ENCODE measurements at regions not wholly inside any gene's neighbourhood (a gene's known extent, or its start where the extent isn't known, plus 50 kb on each side); places are given as distances from the start of the nearest gene placed in this dataset.
"Not testable (repeated sequence)": the region's sequence is repeated elsewhere in the genome, so short reads cannot be mapped to it uniquely, and the experiment has no call there.

GRCh38 chr6:134750669-134751068 lies 199.2 kb downstream of the ALDH8A1 start:
- H3K36me3 Mint-ChIP-seq (ENCODE audit: low read depth): no peaks in the 10 kb centered on the region
- H3K4me1 Mint-ChIP-seq (ENCODE audit: low read depth): no peaks in the 10 kb centered on the region
- ATAC-seq (no peak), DNase-seq (no peak)
- H3K27me3 Mint-ChIP-seq: peaks cover 4% of the 10 kb centered on the region
- TF ChIP-seq CTCF (IDR thresholded peaks at IDR 0.05): no peak
- CTCF ChIA-PET: interaction anchor here (1.0 kb wide), 1 partner anchor 627 kb away, joined by 3 read pairs; no protein-coding TSS in a partner anchor
- no peak overlapping the region for H3K4me3 Mint-ChIP-seq
- intact Hi-C loops (cut with micrococcal nuclease): no loop called here
- no peaks in the 10 kb centered on the region for H3K9me3 Mint-ChIP-seq
- H3K27ac Mint-ChIP-seq: no peak overlapping the region
- POLR2A ChIA-PET: interaction anchor here (0.6 kb wide), 1 partner anchor 797 kb away, joined by 3 read pairs; no protein-coding TSS in a partner anchor

- H3K27ac Mint-ChIP-seq: no peak overlapping the region
- CTCF ChIA-PET: no interaction called here
- no peak overlapping the region for H3K4me3 Mint-ChIP-seq
- no peak for ATAC-seq
- no peaks in the 10 kb centered on the region for H3K9me3 Mint-ChIP-seq
- POLR2A ChIA-PET: no interaction called here
- H3K27me3 Mint-ChIP-seq: peaks cover 9% of the 10 kb centered on the region
- no peaks in the 10 kb centered on the region for H3K4me1 Mint-ChIP-seq (ENCODE audit: low read depth)
- no peak for TF ChIP-seq CTCF (IDR thresholded peaks at IDR 0.05)
- H3K36me3 Mint-ChIP-seq (ENCODE audit: low read depth): no peaks in the 10 kb centered on the region
- intact Hi-C loops (cut with micrococcal nuclease): no loop called here
- DNase-seq: no peak
Measured at GRCh38 chr6:134748484-134748883, 201.4 kb downstream of the ALDH8A1 start.

DNA sequence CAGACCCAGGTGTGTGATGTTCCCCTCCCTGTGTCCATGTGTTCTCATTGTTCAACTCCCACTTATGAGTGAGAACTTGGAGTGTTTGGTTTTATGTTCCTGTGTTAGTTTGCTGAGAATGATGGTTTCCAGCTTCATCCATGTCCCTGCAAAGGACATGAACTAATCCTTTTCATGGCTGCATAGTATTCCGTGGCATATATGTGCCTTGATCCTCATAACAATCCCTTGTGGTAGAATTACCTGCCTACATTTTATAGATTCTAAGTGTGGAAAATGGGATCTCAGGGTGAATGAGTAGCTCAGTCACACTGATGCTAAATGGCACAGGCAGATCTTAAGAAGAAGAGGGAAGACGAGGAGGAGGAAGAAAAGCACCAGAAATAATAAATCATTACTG lies 202.7 kb downstream of the ALDH8A1 start:
- H3K36me3 Mint-ChIP-seq (ENCODE audit: low read depth); H3K9me3 Mint-ChIP-seq; H3K4me1 Mint-ChIP-seq (ENCODE audit: low read depth); H3K27ac Mint-ChIP-seq; intact Hi-C loops (cut with micrococcal nuclease); ATAC-seq; POLR2A ChIA-PET; H3K4me3 Mint-ChIP-seq; H3K27me3 Mint-ChIP-seq; DNase-seq; CTCF ChIA-PET: not testable (repeated sequence)

- ATAC-seq (no peak), DNase-seq (no peak)
- H3K4me3 Mint-ChIP-seq: no peak overlapping the region
- no peak for TF ChIP-seq CTCF (IDR thresholded peaks at IDR 0.05)
- ChIA-PET CTCF (no interaction called here), POLR2A (no interaction called here)
- no peaks in the 10 kb centered on the region for H3K9me3 Mint-ChIP-seq
- H3K4me1 Mint-ChIP-seq (ENCODE audit: low read depth): no peaks in the 10 kb centered on the region
- H3K36me3 Mint-ChIP-seq (ENCODE audit: low read depth): no peaks in the 10 kb centered on the region
- no peak overlapping the region for H3K27ac Mint-ChIP-seq
- H3K27me3 Mint-ChIP-seq: peaks cover 12% of the 10 kb centered on the region
- intact Hi-C loops (cut with micrococcal nuclease): no loop called here
Measured at GRCh38 chr6:134746140-134746539, 203.8 kb downstream of the ALDH8A1 start.

DNA sequence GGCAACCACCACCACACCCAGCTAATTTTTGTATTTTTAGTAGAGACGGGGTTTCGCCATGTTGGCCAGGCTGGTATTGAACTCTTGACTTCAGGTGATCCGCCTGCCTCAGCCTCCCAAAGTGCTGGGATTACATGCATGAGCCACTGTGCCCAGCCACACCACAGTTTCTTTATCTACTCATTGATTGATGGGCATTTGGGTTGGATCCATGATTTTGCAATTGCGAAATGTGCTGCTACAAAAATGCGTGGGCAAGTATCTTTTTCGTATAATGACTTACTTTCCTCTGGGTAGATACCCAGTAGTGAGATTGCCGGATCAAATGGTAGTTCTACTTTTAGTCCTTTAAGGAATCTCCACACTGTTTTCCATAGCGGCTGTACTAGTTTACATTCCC lies 204.7 kb downstream of the ALDH8A1 start:
- intact Hi-C loops (cut with micrococcal nuclease); H3K4me1 Mint-ChIP-seq (ENCODE audit: low read depth); DNase-seq; CTCF ChIA-PET; H3K9me3 Mint-ChIP-seq; H3K27me3 Mint-ChIP-seq; H3K27ac Mint-ChIP-seq; H3K4me3 Mint-ChIP-seq; POLR2A ChIA-PET; H3K36me3 Mint-ChIP-seq (ENCODE audit: low read depth); ATAC-seq: not testable (repeated sequence)

DNA sequence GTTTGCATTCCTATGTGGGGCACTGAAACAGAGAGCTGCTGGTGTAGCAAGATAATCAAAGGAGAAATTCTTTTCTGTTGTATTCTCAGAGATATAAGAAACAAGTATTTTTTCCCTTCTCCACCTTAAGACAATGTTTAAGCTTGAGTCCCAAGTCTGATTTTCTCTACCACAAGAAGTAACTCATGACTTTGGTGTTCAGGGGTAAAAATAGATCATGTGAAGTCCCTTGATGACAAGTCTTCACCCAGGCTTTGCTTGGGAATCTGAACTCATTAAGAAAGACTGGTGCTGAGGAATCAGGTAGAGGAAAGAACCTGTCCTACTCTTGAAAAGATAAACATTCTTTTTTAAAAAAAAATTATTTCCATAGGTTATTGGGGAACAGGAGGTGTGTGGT lies 205.6 kb downstream of the ALDH8A1 start:
- POLR2A ChIA-PET: no interaction called here
- H3K27me3 Mint-ChIP-seq: peaks cover 10% of the 10 kb centered on the region
- ATAC-seq: no peak
- H3K36me3 Mint-ChIP-seq (ENCODE audit: low read depth): no peaks in the 10 kb centered on the region
- H3K4me1 Mint-ChIP-seq (ENCODE audit: low read depth): no peaks in the 10 kb centered on the region
- H3K27ac Mint-ChIP-seq: no peak overlapping the region
- H3K4me3 Mint-ChIP-seq: no peak overlapping the region
- CTCF ChIA-PET: no interaction called here
- intact Hi-C loops (cut with micrococcal nuclease): no loop called here
- no peaks in the 10 kb centered on the region for H3K9me3 Mint-ChIP-seq
- TF ChIP-seq CTCF (IDR thresholded peaks at IDR 0.05): no peak
- no peak for DNase-seq
